ENCODE measurements at regions not wholly inside any gene's neighbourhood (a gene's known extent, or its start where the extent isn't known, plus 50 kb on each side); places are given as distances from the start of the nearest gene placed in this dataset.

DNA sequence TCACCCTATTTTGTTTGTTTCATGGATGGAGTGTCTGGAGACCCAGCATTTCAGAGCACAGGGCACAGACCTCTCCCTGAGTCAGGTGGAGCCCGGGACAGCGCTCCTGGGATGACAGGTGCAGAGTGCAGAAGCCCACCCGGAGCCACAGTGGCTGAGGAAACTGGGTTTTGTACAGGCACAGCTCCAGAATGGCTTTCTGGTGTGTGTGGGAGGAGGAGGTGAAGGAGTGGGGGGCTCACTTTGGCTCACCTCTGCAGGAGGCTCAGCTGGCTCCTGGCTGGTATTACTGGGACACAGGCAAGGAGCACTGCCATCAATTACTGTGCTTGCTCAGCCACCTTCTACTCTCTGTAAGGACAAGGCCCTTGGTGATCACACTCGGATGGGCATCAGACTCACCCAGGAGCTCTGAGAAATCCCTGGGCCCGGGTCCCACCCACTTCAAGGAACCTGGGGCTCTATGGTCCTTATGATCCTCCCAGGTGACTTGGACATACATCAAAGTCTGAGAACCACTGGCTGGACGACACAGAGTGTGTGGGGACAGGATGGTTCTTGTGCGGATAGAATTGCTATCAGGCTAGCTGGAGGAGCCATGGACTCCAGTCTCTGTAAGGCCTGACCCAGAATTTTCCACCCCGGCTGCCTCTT lies 221.1 kb upstream of the ZNF32 start:
- ChIA-PET CTCF (interaction anchor here (1.3 kb wide), 1 partner anchor 31 kb away, joined by 3 read pairs; no protein-coding TSS in a partner anchor), POLR2A (interaction anchor here (1.0 kb wide), 1 partner anchor 19 kb away, joined by 3 read pairs; no protein-coding TSS in a partner anchor)
- H2AFZ ChIP-seq (ENCODE audit: low read depth): no peak overlapping the region
- peak overlapping the region in 1 of 2 experiments; percentile 93; a peak in 2 of 4 replicates for H3K27ac ChIP-seq (ENCODE audit: low read depth in 2 of 2, low read length in 1 of 2)
- H4K20me1 ChIP-seq (ENCODE audit: insufficient read depth): no peaks in the 10 kb centered on the region
- no peaks in the 10 kb centered on the region for H3K27me3 ChIP-seq (ENCODE audit: insufficient read depth)
- DNase-seq: no peak
- no peak overlapping the region for H3K9ac ChIP-seq
- no peaks in the 10 kb centered on the region for H3K9me2 ChIP-seq
- no peak for TF ChIP-seq POLR2AphosphoS5 (IDR thresholded peaks at IDR 0.05; ENCODE audit: low read depth, low read length)
- TF ChIP-seq JUND (IDR thresholded peaks at IDR 0.05): no peak
- H3K9me3 ChIP-seq: no peaks in the 10 kb centered on the region; the same call in 1 of the 2 replicates
- 60% methylated on average over 6 of the region's 8 CpGs for WGBS (ENCODE audit: low lambda C conversion rate)
- H3K4me1 ChIP-seq (ENCODE audit: control insufficient read depth in 1 of 2, insufficient read depth in 2 of 2, low read depth in 1 of 2, low read length in 1 of 2): peaks cover 4 to 22% of the 10 kb centered on the region in 2 experiments; a peak in 1 of 4 replicates
- H3K36me3 ChIP-seq (replicated peaks in 1 of 2; ENCODE audit: control insufficient read depth in 1 of 2, insufficient read depth in 2 of 2, low read length in 1 of 2): no peaks in the 10 kb centered on the region
- H3K4me2 ChIP-seq: no peak overlapping the region
- H3K4me3 ChIP-seq (ENCODE audit: low read depth in 2 of 2, low read length in 1 of 2): no peak overlapping the region
- peaks cover 22% of the 10 kb centered on the region for H3F3A ChIP-seq (replicated peaks; ENCODE audit: insufficient read depth)
- peaks cover 11% of the 10 kb centered on the region for H3K79me2 ChIP-seq (ENCODE audit: insufficient read depth)

DNA sequence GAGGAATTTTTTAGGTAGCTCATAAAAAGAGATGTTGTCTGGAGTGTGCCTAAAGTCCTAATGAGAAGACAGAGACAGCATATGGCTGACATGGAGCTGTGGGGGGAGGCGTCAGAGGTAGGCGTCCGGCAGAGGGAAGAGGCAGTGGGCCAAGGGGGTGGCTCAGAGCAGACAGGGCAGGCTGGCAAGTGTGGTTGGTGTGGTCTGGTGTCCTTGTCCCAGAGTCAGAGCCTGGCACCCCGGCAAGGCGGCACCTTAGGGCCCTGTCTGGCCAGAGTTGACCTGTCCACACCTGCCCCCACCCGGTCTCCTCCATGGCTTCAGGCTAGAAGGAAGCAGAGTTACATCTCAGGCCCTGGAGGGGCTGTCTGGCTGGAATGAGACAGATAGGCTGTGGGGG lies 220.3 kb upstream of the ZNF32 start:
- H3K4me3 ChIP-seq (ENCODE audit: low read depth in 2 of 2, low read length in 1 of 2): 0 out of 4 replicates have a peak overlapping the region, but pooled peaks of 1 of the 2 experiments have one; percentile 6
- no peak overlapping the region for H2AFZ ChIP-seq (ENCODE audit: low read depth)
- peak overlapping the region; percentile 80 to 93 for H3K27ac ChIP-seq (ENCODE audit: low read depth in 2 of 2, low read length in 1 of 2)
- ChIA-PET CTCF (interaction anchor here (1.1 to 1.3 kb wide), 2 partner anchors 32 to 179 kb away, joined by 3 to 6 read pairs; no protein-coding TSS in a partner anchor), POLR2A (no interaction called here)
- WGBS (ENCODE audit: low lambda C conversion rate): 83% methylated on average over 5 of the region's 6 CpGs
- peaks cover 22% of the 10 kb centered on the region for H3F3A ChIP-seq (replicated peaks; ENCODE audit: insufficient read depth)
- H3K9ac ChIP-seq: peak overlapping the region; percentile 71; the same call in 1 of the 2 replicates
- TF ChIP-seq RFX5 (IDR thresholded peaks at IDR 0.05; ENCODE audit: low read length): no peak
- no peak for TF ChIP-seq TCF12 (IDR thresholded peaks at IDR 0.05)
- TF ChIP-seq, protein P1, sequence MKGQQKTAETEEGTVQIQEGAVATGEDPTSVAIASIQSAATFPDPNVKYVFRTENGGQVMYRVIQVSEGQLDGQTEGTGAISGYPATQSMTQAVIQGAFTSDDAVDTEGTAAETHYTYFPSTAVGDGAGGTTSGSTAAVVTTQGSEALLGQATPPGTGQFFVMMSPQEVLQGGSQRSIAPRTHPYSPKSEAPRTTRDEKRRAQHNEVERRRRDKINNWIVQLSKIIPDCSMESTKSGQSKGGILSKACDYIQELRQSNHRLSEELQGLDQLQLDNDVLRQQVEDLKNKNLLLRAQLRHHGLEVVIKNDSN (IDR thresholded peaks at IDR 0.05; ENCODE audit: borderline replicate concordance, low read depth): no peak
- TF ChIP-seq SMC3 (IDR thresholded peaks at IDR 0.05; ENCODE audit: low read depth, low read length): no peak
- no peak for TF ChIP-seq MXI1 (IDR thresholded peaks at IDR 0.05; ENCODE audit: low read depth, low read length)
- TF ChIP-seq GATA2 (CRISPR knock-in tag; IDR thresholded peaks at IDR 0.05): no peak
- no peak for TF ChIP-seq POLR2AphosphoS5 (IDR thresholded peaks at IDR 0.05; ENCODE audit: low read depth, low read length)
- no peak for TF ChIP-seq MEF2A (IDR thresholded peaks at IDR 0.05; ENCODE audit: borderline replicate concordance, low read depth)
- no peak for TF ChIP-seq FOXJ3 (CRISPR knock-in tag; IDR thresholded peaks at IDR 0.05)
- no peak for TF ChIP-seq SIN3A (IDR thresholded peaks at IDR 0.05; ENCODE audit: borderline replicate concordance, low read depth, low read length)
- TF ChIP-seq, protein P2, sequence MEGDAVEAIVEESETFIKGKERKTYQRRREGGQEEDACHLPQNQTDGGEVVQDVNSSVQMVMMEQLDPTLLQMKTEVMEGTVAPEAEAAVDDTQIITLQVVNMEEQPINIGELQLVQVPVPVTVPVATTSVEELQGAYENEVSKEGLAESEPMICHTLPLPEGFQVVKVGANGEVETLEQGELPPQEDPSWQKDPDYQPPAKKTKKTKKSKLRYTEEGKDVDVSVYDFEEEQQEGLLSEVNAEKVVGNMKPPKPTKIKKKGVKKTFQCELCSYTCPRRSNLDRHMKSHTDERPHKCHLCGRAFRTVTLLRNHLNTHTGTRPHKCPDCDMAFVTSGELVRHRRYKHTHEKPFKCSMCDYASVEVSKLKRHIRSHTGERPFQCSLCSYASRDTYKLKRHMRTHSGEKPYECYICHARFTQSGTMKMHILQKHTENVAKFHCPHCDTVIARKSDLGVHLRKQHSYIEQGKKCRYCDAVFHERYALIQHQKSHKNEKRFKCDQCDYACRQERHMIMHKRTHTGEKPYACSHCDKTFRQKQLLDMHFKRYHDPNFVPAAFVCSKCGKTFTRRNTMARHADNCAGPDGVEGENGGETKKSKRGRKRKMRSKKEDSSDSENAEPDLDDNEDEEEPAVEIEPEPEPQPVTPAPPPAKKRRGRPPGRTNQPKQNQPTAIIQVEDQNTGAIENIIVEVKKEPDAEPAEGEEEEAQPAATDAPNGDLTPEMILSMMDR (IDR thresholded peaks at IDR 0.05): no peak
- TF ChIP-seq FOSL2 (IDR thresholded peaks at IDR 0.05; ENCODE audit: borderline replicate concordance, low read depth): no peak
- TF ChIP-seq GABPA (IDR thresholded peaks at IDR 0.05; ENCODE audit: low read depth): no peak
- no peak for TF ChIP-seq RAD21 (IDR thresholded peaks at IDR 0.05; ENCODE audit: low read length)
- TF ChIP-seq NRF1 (IDR thresholded peaks at IDR 0.05; ENCODE audit: low read depth, low read length): no peak
- TF ChIP-seq NFIC (IDR thresholded peaks at IDR 0.05; ENCODE audit: borderline replicate concordance): no peak
- no peak for TF ChIP-seq RCOR1 (IDR thresholded peaks at IDR 0.05; ENCODE audit: low read length)
- H3K36me3 ChIP-seq (replicated peaks in 1 of 2; ENCODE audit: control insufficient read depth in 1 of 2, insufficient read depth in 2 of 2, low read length in 1 of 2): no peaks in the 10 kb centered on the region
- H3K4me1 ChIP-seq (ENCODE audit: control insufficient read depth in 1 of 2, insufficient read depth in 2 of 2, low read depth in 1 of 2, low read length in 1 of 2): peaks cover 4 to 31% of the 10 kb centered on the region in 2 experiments; a peak in 1 of 4 replicates
- no peaks in the 10 kb centered on the region for H3K9me2 ChIP-seq
- H3K9me3 ChIP-seq: no peaks in the 10 kb centered on the region; the same call in 1 of the 2 replicates
- peak overlapping the region; percentile 55; the same call in 1 of the 2 replicates for H3K4me2 ChIP-seq
- H3K79me2 ChIP-seq (ENCODE audit: insufficient read depth): peaks cover 11% of the 10 kb centered on the region
- no peaks in the 10 kb centered on the region for H4K20me1 ChIP-seq (ENCODE audit: insufficient read depth)
- no peaks in the 10 kb centered on the region for H3K27me3 ChIP-seq (ENCODE audit: insufficient read depth)
- DNase-seq: no peak
